GM12873 (cell line): ENCODE measurements at regions not wholly inside any gene's neighbourhood (a gene's known extent, or its start where the extent isn't known, plus 50 kb on each side); places are given as distances from the start of the nearest gene placed in this dataset.

Source experiments
- CTCF ChIP-seq: IDR thresholded peaks from 2 replicates; pipeline ENCODE4 v1.5.1; 2012; ENCODE audit warnings: low read depth, mild to moderate bottlenecking, moderate library complexity, low read length, control low read depth; ENCODE audit not compliant: insufficient read depth; ENCODE audit errors: missing control alignments

- TF ChIP-seq CTCF: no peak
Measured at GRCh38 chr5:124650147-124650561, 96.3 kb downstream of the ZNF608 start.

GRCh38 chr5:124649491-124650146 lies 96.8 kb downstream of the ZNF608 start:
- peak; percentile 1 for TF ChIP-seq CTCF

- TF ChIP-seq CTCF: no peak
Measured at GRCh38 chr5:124648902-124649467, 97.5 kb downstream of the ZNF608 start.

- TF ChIP-seq CTCF: no peak
Measured at GRCh38 chr5:124647352-124647751, 99.1 kb downstream of the ZNF608 start.

GRCh38 chr5:124645396-124645795 lies 101.0 kb downstream of the ZNF608 start:
- no peak for TF ChIP-seq CTCF

GRCh38 chr5:124644582-124644981 lies 101.9 kb downstream of the ZNF608 start:
- no peak for TF ChIP-seq CTCF

- no peak for TF ChIP-seq CTCF
Measured at GRCh38 chr5:124644138-124644537, 102.3 kb downstream of the ZNF608 start.
